KBM-7 (cell line): ENCODE measurements at regions not wholly inside any gene's neighbourhood (a gene's known extent, or its start where the extent isn't known, plus 50 kb on each side); places are given as distances from the start of the nearest gene placed in this dataset.
"Not testable (repeated sequence)": the region's sequence is repeated elsewhere in the genome, so short reads cannot be mapped to it uniquely, and the experiment has no call there.

Experiments used
- DNase-seq: peaks from one replicate; pipeline ENCODE4 v3.0.0-alpha.2; 2015
- in situ Hi-C: fragments of 300-500 bp; cut with MboI; formaldehyde crosslinking; loops from 2 replicates; pipeline ENCODE4 v1.14.3; 2020; ENCODE audit warnings: low sequenced_read_pairs, low pct_unique_long_range_greater_than_20kb, mixed read lengths

- in situ Hi-C loops, result no loop called here
- no peak for DNase-seq
These were observed 238.9 kb upstream of the ID2 start for GRCh38 chr2:8442833-8443486.

DNA sequence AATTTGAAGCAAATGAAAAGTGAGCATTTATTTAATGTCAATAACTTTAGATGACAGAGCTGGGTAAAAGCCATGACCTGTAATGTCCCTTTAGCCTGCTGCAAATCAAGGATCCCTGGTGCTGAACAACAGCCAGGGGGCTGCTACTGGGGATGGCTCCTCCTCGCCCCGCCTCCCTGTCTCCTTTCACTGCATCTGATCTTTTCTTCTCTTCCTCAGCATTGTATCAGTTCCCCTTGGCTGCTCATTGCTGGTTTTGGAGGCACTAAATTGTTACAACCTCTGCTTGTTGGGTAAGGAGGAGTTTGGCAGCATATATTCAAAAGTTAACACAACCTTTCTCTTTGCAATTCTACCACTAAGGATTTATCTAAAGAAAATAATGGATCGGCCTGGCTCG is 236.3 kb upstream of the ID2 start:
- no peak for DNase-seq
- in situ Hi-C loops, result no loop called here

- in situ Hi-C loops, DNase-seq: not testable (repeated sequence)
These were observed 235.1 kb upstream of the ID2 start for GRCh38 chr2:8446751-8447150.

- in situ Hi-C loops, result no loop called here
- no peak for DNase-seq
These were observed 234.1 kb upstream of the ID2 start for GRCh38 chr2:8447610-8448221.

DNA sequence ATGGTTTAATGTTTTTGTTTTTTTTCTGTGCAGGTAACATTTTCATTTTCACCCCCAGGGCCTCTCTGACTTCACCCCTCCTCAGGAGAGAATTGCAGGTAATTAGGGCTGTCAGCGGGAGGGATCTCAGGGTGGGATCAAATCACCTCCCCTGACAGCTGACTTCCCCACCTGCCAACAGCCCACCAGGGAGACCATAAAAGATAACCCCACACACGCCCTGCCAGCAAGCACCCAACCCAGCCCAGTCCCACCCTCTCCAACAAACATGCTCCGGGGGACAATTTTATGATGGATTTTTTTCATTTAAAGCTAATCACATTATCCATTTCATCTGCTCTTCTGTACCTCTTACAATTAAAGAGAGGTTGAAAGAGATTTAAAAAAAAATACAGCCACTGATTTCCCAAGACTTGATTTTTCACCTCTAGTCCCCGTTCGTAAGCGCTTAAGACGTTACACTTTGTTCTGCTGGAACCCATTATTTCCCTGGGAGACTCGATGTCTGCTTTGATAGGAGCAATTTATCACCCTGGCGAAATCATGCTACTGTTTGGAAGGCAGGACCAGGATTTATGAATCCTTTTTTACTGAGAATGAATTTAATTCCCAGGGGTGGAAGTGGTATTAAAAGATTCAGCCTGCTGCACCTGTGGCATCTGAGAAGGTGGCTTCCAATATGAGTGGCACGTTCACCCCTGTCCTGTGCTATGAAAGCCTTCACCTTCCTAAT is 232.9 kb upstream of the ID2 start:
- no peak for DNase-seq

DNA sequence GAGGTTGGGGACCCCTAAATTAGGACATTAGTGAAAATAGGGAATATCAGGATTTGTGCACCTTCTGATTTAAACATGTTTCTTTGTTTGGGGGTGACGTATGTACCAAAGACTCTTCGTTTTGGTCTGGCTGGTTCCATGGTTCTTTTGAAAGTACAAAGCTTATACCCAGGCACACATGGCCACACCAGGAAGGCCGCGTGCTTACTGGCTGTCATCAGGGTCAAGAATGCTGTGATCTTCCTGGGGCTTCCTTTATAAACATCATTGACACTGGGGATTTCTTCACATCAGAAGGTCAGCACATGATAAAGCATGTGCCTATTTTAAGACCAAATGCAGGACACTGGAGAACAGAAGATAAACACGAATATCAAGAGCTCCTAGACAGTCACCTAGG is 230.6 kb upstream of the ID2 start:
- DNase-seq, result no peak
- in situ Hi-C loops, result no loop called here

More for the DNA sequence above, 232.9 kb upstream of the ID2 start:
- in situ Hi-C loops, result no loop called here

DNA sequence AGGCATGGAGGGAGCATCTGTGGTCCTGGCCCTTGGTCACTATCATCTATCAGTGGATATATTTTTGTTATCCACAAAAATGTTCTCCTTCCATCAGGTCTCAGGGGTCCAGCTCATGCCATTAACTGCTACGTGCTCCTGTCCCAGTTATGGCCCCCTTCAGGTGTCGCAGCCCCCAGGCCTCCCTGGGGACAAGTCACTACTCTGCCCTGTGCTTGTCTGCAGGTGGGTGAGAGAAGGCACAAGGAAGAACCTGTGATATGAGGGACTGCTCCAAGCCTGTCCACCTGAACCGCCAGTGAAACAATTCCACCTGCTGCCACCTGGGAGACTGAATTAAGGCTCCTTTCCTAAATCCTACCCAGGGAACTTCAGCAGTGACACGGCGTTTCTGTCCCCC is 229.6 kb upstream of the ID2 start:
- in situ Hi-C loops, result no loop called here
- no peak for DNase-seq

GRCh38 chr2:8452979-8453903 is 228.6 kb upstream of the ID2 start:
- in situ Hi-C loops, result no loop called here

DNA sequence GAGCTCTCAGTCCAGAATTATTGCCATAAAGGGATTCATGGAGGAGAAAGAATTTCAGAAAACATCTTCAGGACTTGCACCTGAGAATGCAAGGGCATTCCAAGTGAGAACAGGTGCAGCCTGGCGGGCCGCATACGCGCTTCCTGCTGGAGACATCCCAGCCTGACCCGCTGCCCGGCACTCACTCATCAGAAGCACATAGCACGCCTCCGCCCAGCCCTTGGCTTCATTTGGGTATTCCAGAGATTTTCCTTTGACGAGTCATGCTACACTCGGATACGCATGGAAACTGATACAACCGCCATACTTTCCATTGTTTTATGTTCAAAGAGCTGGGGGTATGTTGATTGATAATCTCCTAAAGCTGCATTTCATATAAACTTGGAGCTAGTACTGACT is 228.0 kb upstream of the ID2 start:
- in situ Hi-C loops, result no loop called here
- no peak for DNase-seq

More at GRCh38 chr2:8452979-8453903, 228.6 kb upstream of the ID2 start:
- no peak for DNase-seq

GRCh38 chr2:8454797-8455196 is 227.1 kb upstream of the ID2 start:
- DNase-seq, result no peak
- in situ Hi-C loops, result no loop called here

- in situ Hi-C loops, result no loop called here
- DNase-seq, result no peak
These were observed 226.4 kb upstream of the ID2 start for GRCh38 chr2:8455236-8456150.

- in situ Hi-C loops, result no loop called here
- no peak for DNase-seq
These were observed 225.4 kb upstream of the ID2 start for GRCh38 chr2:8456151-8457091.

DNA sequence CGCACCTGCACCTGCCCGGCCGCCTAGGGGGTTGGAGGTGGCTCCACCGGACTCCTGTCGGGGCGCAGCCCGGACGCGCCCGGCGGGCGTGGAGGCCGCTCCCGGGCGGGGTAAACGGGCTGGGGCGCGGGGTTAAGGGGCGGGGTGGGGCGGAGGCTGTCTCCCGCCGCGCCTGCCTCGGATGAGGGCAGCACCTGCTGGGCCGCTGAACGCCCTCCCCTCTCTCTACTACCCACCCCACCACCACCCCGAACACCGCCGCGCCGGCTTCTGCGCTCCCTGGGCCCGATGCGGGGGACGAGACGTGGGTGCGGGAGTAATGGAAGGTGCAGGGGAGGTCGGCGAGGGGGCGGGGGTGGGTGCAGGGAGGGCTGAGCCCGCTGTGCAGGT is 224.8 kb upstream of the ID2 start:
- DNase-seq, result no peak
- in situ Hi-C loops, result no loop called here

DNA sequence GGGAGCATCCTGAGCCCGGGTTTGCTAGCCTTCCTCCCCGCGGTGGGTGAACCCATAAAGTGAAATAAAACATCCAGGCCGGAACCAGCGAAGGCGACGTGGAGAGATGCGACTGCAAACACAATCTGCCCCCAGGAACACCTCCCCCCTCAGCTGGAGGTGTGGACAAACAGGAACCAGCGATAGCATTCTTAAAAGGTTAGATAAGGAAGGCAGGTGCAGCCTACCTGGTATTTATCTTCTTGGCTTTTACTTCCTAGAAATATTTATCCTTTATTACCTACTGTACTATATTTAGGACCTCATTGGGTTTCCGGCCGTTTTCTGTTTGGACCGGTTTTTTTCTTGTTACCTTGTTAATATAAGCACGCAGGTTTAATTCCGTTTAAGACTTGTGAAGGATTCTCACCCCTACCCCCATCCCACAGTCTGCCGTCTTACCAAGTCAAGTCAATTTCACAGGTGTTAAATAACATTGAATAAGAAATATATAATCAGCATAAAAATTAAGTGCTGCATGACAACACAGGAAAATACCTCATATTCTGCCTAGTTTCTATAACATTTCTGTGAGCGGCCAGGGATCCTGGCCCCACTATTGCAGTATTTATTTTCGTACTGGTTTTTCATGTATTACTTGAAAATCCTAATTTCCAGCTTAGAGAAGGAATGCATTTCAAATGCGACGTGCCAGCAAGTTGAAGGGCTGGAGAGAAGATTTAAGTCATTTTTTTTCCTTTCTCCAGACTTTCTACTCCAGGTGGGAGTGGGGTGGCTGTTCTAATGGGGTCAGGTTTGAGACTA is 224.0 kb upstream of the ID2 start:
- in situ Hi-C loops, result no loop called here
- no peak for DNase-seq

DNA sequence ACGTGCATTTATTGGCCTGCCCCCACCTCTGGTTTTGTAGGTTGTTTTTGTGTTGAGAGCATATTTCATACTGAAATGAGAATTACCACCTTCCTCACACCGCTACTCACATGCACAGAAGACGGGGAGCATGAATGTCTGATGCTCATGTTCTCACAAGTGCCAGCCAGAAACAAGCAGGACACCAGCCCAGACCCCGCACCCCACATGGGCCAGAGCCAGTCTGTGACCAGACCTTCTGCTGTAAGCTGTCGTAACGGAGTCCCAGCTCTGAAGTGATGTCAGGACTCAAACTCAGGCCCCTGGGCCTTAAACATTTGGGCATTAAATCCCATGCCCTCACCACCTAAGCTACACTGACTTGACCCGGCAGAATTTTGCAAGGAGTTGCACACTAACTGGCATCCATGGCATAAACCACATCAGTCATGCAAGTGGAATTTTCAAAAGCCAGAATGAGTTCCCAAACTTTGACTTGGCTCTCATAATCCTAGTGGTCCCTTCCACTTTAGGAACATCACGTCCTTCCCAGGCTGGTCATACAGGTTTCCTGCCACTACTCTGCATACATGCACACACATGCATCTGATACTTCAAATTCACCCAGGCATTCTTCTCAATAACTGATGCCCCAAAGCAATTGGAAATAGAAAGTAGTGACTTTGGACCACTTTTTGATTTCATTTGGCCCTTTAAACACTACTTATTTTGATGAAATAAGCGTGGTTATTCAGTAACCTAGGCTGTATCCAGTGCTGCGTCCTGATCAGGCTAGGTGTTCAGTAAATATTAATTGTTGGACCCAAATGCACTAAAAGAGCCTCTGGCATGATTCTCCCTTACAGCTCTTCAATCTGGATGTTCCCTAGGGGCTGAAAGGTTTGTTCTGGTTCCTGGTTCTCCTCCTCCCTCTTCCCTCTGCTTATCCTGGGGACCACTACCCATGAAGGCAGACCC is 223.1 kb upstream of the ID2 start:
- DNase-seq, result no peak

DNA sequence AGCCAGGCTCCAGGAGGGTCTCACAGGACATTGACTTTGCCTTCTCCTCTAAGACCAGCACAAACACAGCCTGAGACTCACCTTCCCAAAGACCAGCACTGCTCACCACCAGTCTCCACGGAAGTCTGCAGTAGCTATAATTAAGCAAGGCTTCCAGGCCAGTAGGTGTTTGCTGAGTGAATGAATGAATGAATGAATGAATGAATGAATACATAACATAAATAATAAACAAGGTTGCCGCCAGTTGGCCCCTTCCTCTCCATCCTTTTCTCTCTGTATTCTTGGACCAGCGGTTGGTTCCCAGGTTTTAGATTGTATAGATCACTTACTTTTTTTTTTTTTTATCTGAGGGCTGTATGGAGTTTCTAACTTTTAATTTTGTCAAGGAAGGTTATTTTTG is 222.4 kb upstream of the ID2 start:
- in situ Hi-C loops, result no loop called here

More for the DNA sequence above, 223.1 kb upstream of the ID2 start:
- in situ Hi-C loops, result no loop called here

More for the DNA sequence above, 222.4 kb upstream of the ID2 start:
- no peak for DNase-seq
